ENCODE measurements at regions not wholly inside any gene's neighbourhood (a gene's known extent, or its start where the extent isn't known, plus 50 kb on each side); places are given as distances from the start of the nearest gene placed in this dataset.
"Not testable (repeated sequence)": the region's sequence is repeated elsewhere in the genome, so short reads cannot be mapped to it uniquely, and the experiment has no call there.

DNA sequence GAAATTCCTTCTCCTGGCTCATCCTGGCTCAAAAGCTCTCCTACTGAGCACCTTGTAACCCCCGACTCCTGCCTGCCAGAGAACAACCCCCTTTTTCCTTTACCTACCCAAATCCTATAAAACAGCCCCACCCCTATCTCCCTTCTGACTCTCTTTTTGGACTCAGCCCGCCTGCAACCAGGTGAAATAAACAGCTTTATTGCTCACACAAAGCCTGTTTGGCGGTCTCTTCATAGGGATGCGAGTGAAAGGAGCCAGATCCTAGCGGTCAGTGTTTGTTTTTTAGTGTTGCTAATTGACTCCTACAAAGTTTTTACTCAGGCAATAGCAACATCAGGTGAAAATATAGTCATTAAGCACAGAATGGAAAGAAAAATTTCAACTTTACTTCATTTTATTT lies 592.3 kb upstream of the AADAT start:
- DNase-seq, result not testable (repeated sequence)

- no peak for DNase-seq
Observed at GRCh38 chr4:170675568-170676262, 586.0 kb upstream of the AADAT start.

DNA sequence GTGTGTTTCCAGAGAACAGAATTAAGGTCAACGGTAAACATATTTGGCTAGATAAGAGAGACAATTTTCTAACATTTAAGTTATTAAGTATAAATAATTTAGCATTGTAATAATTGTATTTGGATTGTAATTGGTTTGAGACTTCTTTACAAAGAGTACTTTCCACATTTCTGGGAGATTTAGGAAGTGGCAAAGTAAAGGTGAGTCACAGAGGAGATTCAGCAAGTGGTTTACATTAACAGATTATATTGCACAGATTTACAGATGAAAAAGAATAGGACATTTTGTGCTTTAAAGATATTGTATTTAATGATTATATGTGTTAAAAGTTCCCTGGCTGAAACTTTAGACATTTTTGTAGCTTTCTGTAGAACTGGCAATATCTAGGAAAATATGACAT lies 584.4 kb upstream of the AADAT start:
- no peak for DNase-seq

GRCh38 chr4:170672381-170672965 lies 582.7 kb upstream of the AADAT start:
- no peak for DNase-seq

- DNase-seq, result no peak
Observed at GRCh38 chr4:170671171-170671570, 581.4 kb upstream of the AADAT start.

DNA sequence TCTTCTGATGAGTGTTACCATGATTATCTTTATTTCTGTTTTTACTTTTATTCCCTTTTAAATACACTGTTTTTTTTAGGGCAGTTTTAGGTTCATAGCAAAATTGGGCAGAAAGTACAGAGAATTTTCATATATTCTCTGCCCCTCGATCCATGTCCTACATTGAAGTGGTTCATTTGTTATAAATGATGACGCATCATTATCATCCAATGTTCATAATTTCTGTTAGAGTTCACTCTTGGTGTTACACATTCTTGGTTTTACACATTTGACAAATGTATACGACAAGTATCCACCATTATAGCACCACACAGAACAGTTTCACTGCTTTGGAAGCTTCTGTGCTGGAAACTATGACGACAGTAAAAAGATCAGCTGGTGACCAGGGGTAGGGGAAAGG lies 578.1 kb upstream of the AADAT start:
- no peak for DNase-seq

DNA sequence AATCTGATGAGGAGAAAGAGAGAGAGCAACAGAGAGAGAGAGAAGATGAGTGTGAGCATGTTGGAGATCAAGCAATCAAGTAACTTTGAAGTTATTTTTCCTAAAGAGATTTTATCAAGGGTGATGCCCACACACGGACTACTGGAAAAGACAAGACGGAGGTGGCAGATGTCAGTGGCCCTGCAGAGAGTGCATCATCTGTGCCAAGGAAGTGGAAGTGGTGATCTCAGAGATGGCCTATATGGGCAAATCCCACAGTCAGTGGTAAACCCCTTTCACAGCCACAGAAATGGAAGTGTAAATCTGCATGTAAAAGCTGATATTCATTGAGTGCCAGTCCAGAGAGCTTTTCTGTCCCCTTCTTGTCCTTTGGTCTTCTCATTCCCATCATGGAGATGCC lies 577.2 kb upstream of the AADAT start:
- DNase-seq, result no peak

DNA sequence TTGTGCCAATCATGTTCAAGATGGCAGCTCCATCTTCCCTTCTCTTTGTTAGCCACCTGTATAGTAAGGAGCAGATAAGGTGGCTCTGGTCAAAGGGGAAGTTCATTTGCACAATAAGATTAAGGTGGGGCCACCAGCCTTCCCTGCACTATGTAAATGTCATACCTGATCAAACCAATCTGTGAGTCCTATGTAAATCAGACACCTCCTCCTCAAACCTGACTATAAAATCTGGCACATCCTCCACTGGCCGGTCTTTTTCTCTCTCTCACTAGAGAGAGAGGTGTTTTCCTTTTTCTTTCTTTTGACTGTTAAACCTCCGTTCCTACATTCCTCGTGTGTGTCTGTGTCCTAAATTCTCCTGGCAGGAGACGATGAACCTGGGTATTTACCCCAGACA lies 572.5 kb upstream of the AADAT start:
- DNase-seq, result no peak

- no peak for DNase-seq
Observed at GRCh38 chr4:170657761-170658160, 568.0 kb upstream of the AADAT start.

- no peak for DNase-seq
Observed at GRCh38 chr4:170656506-170656905, 566.8 kb upstream of the AADAT start.

- no peak for DNase-seq
Observed at GRCh38 chr4:170652571-170652970, 562.8 kb upstream of the AADAT start.

DNA sequence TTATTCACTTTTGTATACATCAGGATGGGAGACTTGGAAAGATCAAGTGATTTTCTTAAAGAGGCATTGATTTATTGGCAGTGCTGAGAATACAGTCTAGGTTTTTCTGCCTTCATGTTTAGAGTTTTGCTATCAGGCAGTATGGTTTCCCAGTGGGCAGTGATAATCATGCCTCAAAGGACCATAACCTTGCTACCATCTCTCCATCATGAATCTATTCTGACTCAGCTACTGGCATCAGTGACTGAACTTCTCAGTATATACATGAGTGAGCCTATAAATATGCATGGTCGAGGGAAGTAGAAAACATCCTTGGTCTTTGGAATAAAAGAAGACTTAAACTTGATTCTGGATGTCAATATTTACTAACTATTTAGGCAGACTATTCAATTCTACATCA lies 562.0 kb upstream of the AADAT start:
- DNase-seq, result no peak

DNA sequence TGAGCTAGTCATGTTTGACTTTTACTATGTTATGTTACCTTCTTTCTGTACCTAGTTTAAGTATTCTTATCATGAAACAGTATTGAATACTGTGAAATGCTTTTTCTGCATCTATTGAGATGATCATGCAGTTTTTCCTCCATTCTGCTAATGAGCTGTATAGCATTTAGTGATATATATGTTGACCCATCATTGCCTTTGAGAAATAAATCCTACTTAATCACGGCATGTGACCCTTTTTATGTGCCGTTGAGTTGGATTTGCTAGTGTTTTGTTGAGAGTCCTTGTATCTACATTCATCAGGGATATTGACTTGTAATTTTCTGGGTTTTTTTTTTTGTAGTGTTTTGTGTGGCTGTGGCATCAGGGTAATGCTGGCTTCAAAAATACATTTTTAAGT lies 537.7 kb upstream of the AADAT start:
- no peak for DNase-seq

GRCh38 chr4:170623899-170624298 lies 534.1 kb upstream of the AADAT start:
- no peak for DNase-seq

DNA sequence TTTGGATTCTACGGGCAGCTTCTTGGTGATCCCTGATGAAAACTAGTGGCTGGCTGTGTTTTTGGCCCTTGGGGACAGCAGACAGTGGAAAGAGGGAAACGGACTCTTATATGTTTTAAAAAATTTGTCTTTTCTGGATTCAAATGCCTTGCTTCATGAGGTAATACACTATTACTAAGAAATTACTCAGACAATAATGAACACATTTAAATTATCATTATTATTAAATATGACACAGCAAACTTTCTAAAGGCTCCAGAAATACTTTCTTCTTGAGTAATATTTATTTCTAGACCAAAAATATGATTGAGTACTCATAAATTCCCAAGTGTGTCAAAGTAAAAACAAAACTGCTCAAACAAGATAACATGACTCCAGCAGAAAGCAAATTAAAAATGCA lies 520.7 kb upstream of the AADAT start:
- DNase-seq, result no peak

GRCh38 chr4:170599894-170600293 lies 510.1 kb upstream of the AADAT start:
- DNase-seq, result no peak

DNA sequence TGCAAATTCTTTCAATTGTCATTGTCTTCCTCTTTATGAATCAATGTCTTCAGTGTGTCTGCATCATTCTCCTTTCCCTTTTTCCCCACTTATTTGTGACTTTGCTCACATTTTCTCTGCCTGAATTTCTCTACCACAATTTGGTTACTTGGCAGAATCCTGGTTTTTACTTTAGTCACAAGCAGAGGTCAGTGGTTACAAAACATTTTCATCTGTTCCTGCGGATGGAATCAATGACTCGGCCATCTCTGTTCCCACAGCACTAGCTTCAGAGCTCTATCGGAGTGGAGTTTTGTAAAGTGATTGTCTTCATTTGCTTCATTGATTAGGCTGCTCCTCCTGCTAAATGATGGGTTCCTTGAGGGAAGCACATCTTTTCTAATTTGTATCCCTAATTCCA lies 501.3 kb upstream of the AADAT start:
- no peak for DNase-seq

GRCh38 chr4:170589597-170590191 lies 499.9 kb upstream of the AADAT start:
- no peak for DNase-seq

GRCh38 chr4:170581969-170582368 lies 492.2 kb upstream of the AADAT start:
- DNase-seq, result no peak

GRCh38 chr4:170581322-170581721 lies 491.6 kb upstream of the AADAT start:
- DNase-seq, result no peak

DNA sequence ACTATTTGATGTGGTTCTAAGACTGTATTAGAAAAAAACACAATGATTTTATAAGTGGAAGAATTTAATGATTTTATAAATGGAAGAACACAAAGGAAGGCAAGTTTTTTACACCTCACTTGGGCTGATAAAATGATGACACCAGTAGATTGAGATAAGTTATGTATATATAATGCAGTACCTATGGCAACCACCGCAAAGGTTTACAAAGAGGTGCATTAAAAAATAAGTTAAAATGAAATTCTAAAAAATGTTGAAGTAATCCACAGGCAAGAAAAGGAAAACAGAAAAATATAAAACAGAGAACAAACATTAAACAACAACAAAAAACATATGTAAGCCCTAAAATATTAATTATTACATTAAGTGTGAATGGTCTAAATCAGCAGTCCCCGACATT lies 490.9 kb upstream of the AADAT start:
- no peak for DNase-seq

DNA sequence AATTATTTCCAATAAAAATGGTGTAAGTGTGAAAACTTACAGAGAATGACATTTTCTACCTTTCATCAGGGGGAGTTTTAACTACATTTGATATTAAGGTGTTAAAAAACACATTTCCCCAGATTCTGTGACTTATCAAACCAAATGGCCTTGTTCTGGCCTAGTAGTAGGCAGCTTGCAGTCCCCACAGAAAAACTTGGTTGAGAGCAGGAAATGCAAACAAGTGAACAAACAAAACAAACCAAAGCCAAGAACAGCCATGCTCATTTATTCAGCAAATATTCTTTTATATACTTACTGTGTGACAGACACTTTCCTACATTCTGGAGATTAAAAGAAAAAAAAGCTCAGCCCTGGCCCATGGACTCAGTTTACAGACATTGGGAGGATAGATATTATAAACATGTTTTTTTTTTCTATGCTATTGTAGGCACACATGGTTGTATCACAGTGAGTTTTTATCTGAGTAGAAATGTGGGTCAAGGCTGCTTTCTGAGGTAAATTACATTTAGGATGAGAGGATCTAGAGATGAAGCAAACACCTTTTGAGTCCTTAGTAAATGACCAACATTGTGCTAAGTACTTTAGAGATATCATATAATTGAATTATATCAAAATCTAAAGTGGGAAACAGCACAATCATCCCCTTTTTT lies 449.2 kb upstream of the AADAT start:
- DNase-seq, result no peak

DNA sequence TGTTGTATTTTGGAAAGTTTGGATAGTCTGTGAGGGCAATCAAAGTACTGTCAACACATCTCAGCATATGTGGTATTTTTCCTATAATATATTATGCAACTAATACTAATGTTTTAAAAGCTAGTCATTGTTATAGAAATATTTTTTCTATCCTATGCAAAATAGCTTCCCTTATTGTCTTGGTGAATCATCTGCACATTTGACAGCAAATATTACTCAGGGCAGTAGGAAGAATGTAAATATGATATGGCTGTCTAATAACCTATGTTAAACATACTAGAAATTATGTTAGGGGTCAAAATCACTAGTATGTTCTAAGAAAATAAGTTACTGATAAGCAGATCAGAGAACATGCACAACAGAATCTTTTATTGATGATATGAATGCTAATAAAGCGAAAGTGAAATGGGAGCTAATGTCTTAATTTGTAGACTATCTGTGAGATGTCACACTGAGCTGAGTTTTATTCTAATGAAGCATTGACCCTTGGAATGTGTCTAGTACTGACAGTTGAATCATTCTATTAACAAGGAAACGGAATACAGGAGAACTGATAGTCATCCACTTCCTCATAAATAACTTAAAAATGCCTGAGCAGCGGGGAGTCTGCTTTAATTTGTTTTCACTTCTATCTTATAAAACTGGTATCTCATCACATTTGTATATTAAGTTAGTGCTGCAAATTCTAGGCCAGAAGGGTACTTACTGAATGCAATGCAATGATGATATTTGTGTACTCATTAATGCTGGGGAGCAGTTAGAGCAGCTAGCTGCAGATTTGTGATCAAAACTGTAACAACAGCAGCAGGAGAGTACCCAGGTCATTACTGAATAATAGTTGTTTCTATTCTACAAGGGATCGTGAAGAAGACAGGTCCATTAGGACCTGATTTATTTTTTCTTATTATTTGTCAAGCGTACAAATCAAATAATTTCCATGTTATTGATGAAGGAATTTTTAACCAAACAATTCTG lies 440.3 kb upstream of the AADAT start:
- DNase-seq, result no peak
